GM18517 (cell line): ENCODE measurements at regions not wholly inside any gene's neighbourhood (a gene's known extent, or its start where the extent isn't known, plus 50 kb on each side); places are given as distances from the start of the nearest gene placed in this dataset.

Source experiments
- ATAC-seq: cut with Tn5 transposase; IDR thresholded peaks from one replicate; pipeline ENCODE4 v1.9.1; 2021; ENCODE audit warnings: mild to moderate bottlenecking, moderate library complexity; ENCODE audit not compliant: unreplicated experiment

- ATAC-seq = no peak
Observed at GRCh38 chr11:122248131-122248530, 132.1 kb upstream of the BLID start.

- no peak for ATAC-seq
Observed at GRCh38 chr11:122246874-122247273, 130.9 kb upstream of the BLID start.

- no peak for ATAC-seq
Observed at GRCh38 chr11:122242731-122243130, 126.7 kb upstream of the BLID start.

DNA sequence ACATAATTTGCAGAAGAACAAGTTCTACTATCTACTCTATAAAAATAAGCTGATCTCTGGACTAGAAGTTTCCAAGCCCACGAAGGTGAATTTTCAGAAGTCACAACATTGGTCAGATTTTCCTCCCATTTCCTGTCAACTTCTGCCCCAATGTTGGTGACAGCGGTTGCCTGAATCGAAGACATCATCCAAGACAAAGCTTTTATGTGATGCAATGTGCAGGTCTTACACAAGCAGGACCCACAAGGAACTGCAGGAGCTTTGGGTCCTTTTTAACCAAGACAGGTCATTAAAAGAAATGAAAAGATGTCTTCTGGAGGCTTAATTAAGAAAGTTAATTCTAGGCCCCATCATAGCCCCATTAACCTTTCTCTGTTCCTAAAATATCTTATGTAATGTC, 125.6 kb upstream of the BLID start:
- no peak for ATAC-seq

GRCh38 chr11:122240638-122241037, 124.6 kb upstream of the BLID start:
- no peak for ATAC-seq

GRCh38 chr11:122235615-122236014, 119.6 kb upstream of the BLID start:
- no peak for ATAC-seq

- ATAC-seq = no peak
Observed at GRCh38 chr11:122234780-122235179, 118.8 kb upstream of the BLID start.

- no peak for ATAC-seq
Observed at GRCh38 chr11:122234257-122234656, 118.2 kb upstream of the BLID start.

DNA sequence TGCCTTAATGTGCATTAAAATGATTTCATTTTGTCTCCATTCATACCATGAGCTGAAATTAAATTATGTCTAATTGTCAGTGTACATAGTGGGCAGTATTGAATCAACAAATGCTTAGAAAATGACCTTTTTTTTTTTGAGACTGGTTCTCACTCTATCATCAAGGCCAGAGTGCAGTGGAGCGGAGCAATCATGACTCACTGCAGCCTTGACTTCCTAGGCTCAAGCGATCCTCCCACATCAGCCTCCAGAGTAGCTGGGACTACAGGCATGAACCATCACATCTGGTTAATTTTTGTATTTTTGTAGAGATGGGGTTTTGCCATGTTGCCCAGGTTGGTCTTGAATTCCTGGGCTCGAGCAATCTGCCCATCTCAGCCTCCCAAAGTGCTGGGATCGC, 117.0 kb upstream of the BLID start:
- no peak for ATAC-seq

DNA sequence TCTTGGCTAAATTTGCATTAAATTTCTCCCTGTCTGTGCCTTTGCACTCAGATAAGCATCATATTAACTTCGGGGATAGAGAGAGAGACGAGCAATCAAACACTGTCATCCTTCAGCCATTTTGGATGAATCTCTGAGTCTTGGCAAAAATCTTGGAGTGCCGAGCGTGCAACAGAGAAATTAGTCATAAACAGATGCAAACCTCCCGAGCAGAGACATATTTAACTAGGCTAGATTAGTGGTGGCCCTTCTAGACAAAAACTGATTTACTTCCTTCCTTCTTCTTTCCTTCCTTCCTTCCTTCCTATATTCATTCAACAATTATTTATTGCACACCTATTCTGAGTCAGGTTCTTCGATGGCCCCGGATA, 114.4 kb upstream of the BLID start:
- no peak for ATAC-seq

- no peak for ATAC-seq
Observed at GRCh38 chr11:122229481-122230384, 113.7 kb upstream of the BLID start.

- no peak for ATAC-seq
Observed at GRCh38 chr11:122229078-122229477, 113.1 kb upstream of the BLID start.

DNA sequence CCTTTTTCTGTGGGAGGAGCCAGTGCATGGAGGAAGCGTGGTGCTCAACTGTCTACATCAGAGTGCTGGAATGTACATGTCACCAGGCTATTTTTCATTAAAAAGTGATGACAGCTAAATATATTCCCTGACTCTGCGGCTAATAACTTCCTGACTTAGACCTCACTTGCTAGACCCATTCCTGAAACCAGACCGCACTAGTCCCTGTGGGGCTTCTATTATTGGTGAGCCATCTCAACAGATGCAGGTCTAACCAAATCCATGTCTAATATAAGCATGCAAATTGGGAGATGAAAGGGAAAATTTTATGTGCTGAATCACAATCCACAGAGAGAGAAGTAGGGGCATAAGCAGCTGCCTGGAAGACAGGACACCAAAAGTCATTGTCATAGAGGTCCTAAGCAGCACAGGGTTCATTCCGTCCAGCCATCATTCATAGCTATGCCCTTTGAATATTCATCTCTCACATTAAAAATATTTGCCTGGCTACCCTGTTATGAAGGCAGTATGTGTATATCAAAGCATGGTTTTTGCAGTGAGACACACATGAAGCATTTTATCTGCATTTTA, 110.9 kb upstream of the BLID start:
- no peak for ATAC-seq

DNA sequence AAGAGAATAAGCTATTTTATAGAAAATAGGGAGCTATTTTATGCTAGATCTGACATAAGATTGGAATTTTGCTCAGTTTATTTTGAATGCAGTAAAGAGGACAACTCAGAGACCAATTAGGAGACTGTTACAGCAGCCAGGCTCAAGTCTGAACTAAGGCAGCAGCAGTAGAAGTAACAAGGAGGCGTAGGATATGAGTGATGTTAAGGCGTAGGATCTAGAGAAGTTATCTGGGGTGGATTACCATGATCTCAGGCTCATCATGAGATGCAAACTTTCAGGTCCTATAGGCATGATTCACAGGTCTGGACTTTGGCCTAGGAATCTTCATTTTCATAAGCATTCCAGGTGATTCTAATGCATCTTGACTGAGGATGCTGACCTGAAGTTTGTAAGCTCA, 108.9 kb upstream of the BLID start:
- ATAC-seq = no peak

DNA sequence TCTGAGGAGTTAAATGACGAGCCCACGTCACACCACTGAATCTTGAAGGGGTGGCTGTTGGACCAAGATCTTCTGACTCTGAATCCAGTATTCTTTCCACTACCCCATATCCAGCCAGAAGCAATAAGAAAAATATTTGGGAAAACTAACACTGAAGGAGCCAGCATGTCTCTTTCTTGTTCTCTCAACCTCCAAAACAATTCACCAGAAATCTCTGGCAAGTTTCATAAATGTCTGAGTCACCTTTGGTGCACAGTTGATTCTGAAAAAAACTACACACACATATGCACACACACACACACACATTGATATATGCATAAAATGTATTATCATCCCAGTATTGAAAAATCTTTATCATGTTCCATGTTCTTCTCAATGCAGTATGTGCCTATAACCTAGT, 104.3 kb upstream of the BLID start:
- no peak for ATAC-seq

- no peak for ATAC-seq
Observed at GRCh38 chr11:122219791-122220190, 103.8 kb upstream of the BLID start.

GRCh38 chr11:122215244-122215992, 99.4 kb upstream of the BLID start:
- no peak for ATAC-seq

DNA sequence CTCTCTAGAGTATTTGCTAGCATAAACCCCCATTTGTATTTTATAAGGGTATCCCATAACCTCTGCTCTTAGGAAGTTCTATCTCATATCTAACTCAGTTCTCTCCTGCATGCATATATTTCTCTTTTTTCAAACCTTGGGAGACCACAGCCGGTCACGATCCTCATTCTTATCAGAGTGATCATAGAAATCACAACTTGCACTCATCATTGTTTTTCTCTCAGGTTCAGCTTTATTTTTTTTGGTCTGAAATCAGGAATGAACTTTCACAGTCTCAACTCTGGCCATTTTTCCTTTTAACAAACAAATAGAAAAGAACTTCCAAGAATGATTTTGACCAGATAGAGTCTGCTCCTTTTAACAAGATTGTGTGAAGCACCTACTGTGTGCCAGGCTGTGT, 98.6 kb upstream of the BLID start:
- ATAC-seq = no peak

DNA sequence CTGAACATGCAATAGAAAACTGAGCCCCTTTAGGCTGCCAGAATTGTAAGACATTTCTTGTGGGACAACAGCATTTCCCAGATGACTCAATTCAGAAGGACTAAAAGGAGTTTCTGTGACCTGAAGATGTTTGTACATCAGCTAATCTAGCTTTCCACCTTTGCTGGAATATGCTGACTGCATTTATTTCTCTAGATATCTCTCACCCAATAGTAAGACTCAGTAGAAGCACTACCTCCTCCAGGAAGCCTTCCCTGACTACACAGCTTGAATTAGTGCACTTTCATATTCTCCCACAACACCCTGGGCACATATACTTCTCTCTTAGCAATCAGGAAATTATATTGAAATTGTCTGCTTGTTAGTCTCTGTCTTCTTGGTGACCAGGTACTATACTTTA, 98.1 kb upstream of the BLID start:
- ATAC-seq = no peak

DNA sequence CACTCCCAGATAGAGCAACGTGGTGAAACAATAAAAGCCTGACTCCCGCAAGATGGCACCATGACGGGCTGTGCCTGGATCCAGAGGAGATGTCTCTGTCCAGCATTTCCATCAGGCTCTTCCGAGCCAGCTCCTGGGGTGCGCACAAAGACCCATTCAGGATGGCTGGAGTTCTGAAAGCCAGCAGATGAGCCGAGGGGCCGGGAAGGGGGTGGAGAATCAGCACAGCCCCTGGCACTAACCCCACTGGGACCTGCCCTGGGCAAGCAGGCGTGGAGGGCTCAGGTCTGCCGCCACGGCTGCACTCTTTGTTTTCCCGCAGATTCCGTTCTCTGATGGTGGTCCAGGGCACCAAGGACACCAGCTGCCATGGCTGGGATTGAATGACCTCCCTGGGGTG, 97.2 kb upstream of the BLID start:
- ATAC-seq = no peak

- no peak for ATAC-seq
Observed at GRCh38 chr11:122210367-122210997, 94.5 kb upstream of the BLID start.
